ENCODE measurements at regions not wholly inside any gene's neighbourhood (a gene's known extent, or its start where the extent isn't known, plus 50 kb on each side); places are given as distances from the start of the nearest gene placed in this dataset.

DNA sequence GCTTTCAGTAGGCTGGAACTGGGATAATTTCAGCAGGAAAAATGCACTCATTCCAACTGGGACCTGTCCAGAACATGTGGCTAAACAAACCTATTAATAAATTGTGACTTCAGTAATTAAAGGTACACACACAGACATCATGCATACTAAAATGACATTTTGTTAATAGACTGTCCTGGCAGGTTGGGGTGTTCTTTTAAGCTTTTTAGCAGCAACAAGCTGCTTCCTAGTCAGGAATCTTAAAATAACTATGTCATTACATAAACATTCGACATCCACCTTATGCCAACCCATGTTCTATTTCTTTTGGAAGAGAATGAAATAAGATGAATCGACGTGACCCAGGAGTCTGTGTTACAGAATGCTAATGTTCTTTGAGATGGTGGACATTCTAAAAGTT lies 435.7 kb downstream of the TXNL1 start:
- no peaks in the 10 kb centered on the region for H3K9me3 ChIP-seq (ENCODE audit: control insufficient read depth, insufficient read depth, low read depth, low read length)
- no peaks in the 10 kb centered on the region; the same call in 1 of the 2 replicates for H3K36me3 ChIP-seq (ENCODE audit: control insufficient read depth, insufficient read depth, low read length)
- H3K4me3 ChIP-seq (ENCODE audit: low read depth in 2 of 2, low read length in 2 of 2) = no peak overlapping the region
- no peaks in the 10 kb centered on the region for H3K27me3 ChIP-seq (ENCODE audit: control insufficient read depth, insufficient read depth, low read length)
- DNase-seq (ENCODE audit: low read depth, low spot score) (no peak), ATAC-seq (no peak)
- BruUV-seq (replicated peaks) = no TSS peak
- ChIA-PET POLR2A (no interaction called here), CTCF (no interaction called here)
- in situ Hi-C loops (cut with HindIII; ENCODE audit: low pct_unique_long_range_greater_than_20kb, low sequenced_read_pairs) = no loop called here
- no peaks in the 10 kb centered on the region for H3K4me1 ChIP-seq (ENCODE audit: control insufficient read depth, insufficient read depth, low read length)
- H3K27ac ChIP-seq (ENCODE audit: low read length) = no peak overlapping the region
- intact Hi-C loops (cut with micrococcal nuclease; ENCODE audit: unreplicated experiment) = no loop called here
- TF ChIP-seq SIN3A (IDR thresholded peaks at IDR 0.05; ENCODE audit: borderline replicate concordance, insufficient read depth, low read depth, low read length) (no peak), POLR2AphosphoS5 (IDR thresholded peaks at IDR 0.05; ENCODE audit: low read depth, low read length) (no peak), TCF7L2 (IDR thresholded peaks at IDR 0.05; ENCODE audit: low read depth, low read length) (no peak)
- TF ChIP-seq, protein P1, sequence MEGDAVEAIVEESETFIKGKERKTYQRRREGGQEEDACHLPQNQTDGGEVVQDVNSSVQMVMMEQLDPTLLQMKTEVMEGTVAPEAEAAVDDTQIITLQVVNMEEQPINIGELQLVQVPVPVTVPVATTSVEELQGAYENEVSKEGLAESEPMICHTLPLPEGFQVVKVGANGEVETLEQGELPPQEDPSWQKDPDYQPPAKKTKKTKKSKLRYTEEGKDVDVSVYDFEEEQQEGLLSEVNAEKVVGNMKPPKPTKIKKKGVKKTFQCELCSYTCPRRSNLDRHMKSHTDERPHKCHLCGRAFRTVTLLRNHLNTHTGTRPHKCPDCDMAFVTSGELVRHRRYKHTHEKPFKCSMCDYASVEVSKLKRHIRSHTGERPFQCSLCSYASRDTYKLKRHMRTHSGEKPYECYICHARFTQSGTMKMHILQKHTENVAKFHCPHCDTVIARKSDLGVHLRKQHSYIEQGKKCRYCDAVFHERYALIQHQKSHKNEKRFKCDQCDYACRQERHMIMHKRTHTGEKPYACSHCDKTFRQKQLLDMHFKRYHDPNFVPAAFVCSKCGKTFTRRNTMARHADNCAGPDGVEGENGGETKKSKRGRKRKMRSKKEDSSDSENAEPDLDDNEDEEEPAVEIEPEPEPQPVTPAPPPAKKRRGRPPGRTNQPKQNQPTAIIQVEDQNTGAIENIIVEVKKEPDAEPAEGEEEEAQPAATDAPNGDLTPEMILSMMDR (IDR thresholded peaks at IDR 0.05) = no peak
- TF ChIP-seq, protein P2, sequence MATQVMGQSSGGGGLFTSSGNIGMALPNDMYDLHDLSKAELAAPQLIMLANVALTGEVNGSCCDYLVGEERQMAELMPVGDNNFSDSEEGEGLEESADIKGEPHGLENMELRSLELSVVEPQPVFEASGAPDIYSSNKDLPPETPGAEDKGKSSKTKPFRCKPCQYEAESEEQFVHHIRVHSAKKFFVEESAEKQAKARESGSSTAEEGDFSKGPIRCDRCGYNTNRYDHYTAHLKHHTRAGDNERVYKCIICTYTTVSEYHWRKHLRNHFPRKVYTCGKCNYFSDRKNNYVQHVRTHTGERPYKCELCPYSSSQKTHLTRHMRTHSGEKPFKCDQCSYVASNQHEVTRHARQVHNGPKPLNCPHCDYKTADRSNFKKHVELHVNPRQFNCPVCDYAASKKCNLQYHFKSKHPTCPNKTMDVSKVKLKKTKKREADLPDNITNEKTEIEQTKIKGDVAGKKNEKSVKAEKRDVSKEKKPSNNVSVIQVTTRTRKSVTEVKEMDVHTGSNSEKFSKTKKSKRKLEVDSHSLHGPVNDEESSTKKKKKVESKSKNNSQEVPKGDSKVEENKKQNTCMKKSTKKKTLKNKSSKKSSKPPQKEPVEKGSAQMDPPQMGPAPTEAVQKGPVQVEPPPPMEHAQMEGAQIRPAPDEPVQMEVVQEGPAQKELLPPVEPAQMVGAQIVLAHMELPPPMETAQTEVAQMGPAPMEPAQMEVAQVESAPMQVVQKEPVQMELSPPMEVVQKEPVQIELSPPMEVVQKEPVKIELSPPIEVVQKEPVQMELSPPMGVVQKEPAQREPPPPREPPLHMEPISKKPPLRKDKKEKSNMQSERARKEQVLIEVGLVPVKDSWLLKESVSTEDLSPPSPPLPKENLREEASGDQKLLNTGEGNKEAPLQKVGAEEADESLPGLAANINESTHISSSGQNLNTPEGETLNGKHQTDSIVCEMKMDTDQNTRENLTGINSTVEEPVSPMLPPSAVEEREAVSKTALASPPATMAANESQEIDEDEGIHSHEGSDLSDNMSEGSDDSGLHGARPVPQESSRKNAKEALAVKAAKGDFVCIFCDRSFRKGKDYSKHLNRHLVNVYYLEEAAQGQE (IDR thresholded peaks at IDR 0.05; ENCODE audit: insufficient read depth in 1 of 2, low read depth in 2 of 2, low read length in 1 of 2) = no peak

DNA sequence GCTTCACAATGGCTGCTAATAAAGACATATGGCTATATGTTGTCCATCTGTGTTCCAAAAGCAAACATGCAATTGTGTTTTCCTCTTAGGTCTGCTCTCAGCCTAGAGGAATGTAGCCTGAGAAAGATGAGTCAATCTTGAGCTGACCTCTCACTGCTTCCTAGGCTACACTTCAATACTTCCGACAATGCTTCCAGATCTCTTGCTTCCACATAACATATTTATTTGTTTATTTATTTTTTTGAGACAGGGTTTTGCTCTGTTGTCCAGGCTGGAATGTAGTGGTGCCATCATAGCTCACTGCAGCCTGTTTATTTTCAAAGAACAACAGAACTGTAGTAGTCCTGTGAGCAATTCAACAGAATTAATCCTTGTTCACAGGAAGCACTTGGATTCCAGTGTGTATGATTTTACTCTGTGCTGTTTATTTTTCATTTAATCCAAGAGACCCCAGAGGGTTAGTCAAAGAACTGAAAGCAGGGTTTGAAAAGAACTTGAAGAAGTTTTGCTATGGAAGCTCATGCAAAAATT lies 437.9 kb downstream of the TXNL1 start:
- Histone ChIP-seq H3K4me3 (ENCODE audit: low read depth in 2 of 2, low read length in 2 of 2) (no peak overlapping the region), H3K27ac (ENCODE audit: low read length) (no peak overlapping the region), H3K9me3 (ENCODE audit: control insufficient read depth, insufficient read depth, low read depth, low read length) (no peaks in the 10 kb centered on the region), H3K27me3 (ENCODE audit: control insufficient read depth, insufficient read depth, low read length) (no peaks in the 10 kb centered on the region), H3K36me3 (ENCODE audit: control insufficient read depth, insufficient read depth, low read length) (no peaks in the 10 kb centered on the region; the same call in 1 of the 2 replicates), H3K4me1 (ENCODE audit: control insufficient read depth, insufficient read depth, low read length) (no peaks in the 10 kb centered on the region)
- ChIA-PET CTCF (no interaction called here), POLR2A (no interaction called here)
- intact Hi-C loops (cut with micrococcal nuclease; ENCODE audit: unreplicated experiment) (no loop called here), in situ Hi-C loops (cut with HindIII; ENCODE audit: low pct_unique_long_range_greater_than_20kb, low sequenced_read_pairs) (no loop called here)
- no peak for DNase-seq (ENCODE audit: low read depth, low spot score)
- ATAC-seq = no peak
- TF ChIP-seq, protein P2 (IDR thresholded peaks at IDR 0.05; ENCODE audit: insufficient read depth in 1 of 2, low read depth in 2 of 2, low read length in 1 of 2) = no peak
- TF ChIP-seq TCF7L2 (IDR thresholded peaks at IDR 0.05; ENCODE audit: low read depth, low read length) (no peak), POLR2AphosphoS5 (IDR thresholded peaks at IDR 0.05; ENCODE audit: low read depth, low read length) (no peak), SIN3A (IDR thresholded peaks at IDR 0.05; ENCODE audit: borderline replicate concordance, insufficient read depth, low read depth, low read length) (no peak)
- TF ChIP-seq, protein P1 (IDR thresholded peaks at IDR 0.05) = no peak
- no TSS peak for BruUV-seq (replicated peaks)

All from Panc1 (cell line).